H1 (cell line): ENCODE measurements at regions not wholly inside any gene's neighbourhood (a gene's known extent, or its start where the extent isn't known, plus 50 kb on each side); places are given as distances from the start of the nearest gene placed in this dataset.

Experiments
- CTCF ChIA-PET: fragments of 300-600 bp; sonication (Branson Sonifier 250); formaldehyde crosslinking; loops from one replicate; lab custom pipeline; 2021; ENCODE audit not compliant: partially characterized antibody; lab: Charles Lee
- POLR2A ChIA-PET: fragments of 300-600 bp; sonication (Branson Sonifier 250); formaldehyde crosslinking; loops from one replicate; lab custom pipeline; 2021; ENCODE audit warnings: inconsistent platforms; ENCODE audit not compliant: partially characterized antibody; lab: Charles Lee
- DNase-seq, 2 experiments: peaks; one replicate each; pipeline versions ENCODE4 v3.0.0 to v3.0.0-alpha.2; 2010 to 2022; ENCODE audit warnings: low spot score in 2 of 2, low read depth in 1 of 2, mixed read lengths in 1 of 2
- FAIRE-seq: peaks from 2 replicates; lab custom pipeline; 2011; peaks lifted over from hg19 to GRCh38; lab: Jason Lieb, UNC
- H2AFZ ChIP-seq: 2 replicates; pipeline ENCODE4 v1.8.1; 2012; ENCODE audit warnings: low read length, inconsistent platforms
- H2AK5ac ChIP-seq: 2 replicates; pipeline ENCODE4 v1.6.1; 2013; ENCODE audit warnings: low read depth, low read length
- H2BK120ac ChIP-seq: replicated peaks from 2 replicates; pipeline ENCODE3; 2013; ENCODE audit warnings: low read depth, low read length, inconsistent platforms
- H2BK12ac ChIP-seq: 2 replicates; pipeline ENCODE4 v1.6.1; 2013; ENCODE audit warnings: low read depth, low read length
- H2BK15ac ChIP-seq: 2 replicates; pipeline ENCODE4 v1.6.1; 2013; ENCODE audit warnings: low read length
- H2BK20ac ChIP-seq: 2 replicates; pipeline ENCODE4 v1.6.1; 2013; ENCODE audit warnings: low read length
- H2BK5ac ChIP-seq: 2 replicates; pipeline ENCODE4 v1.6.1; 2013; ENCODE audit warnings: low read depth, low read length
- H3K14ac ChIP-seq: 2 replicates; pipeline ENCODE4 v1.6.1; 2013; ENCODE audit warnings: inconsistent platforms; ENCODE audit not compliant: insufficient read length
- H3K18ac ChIP-seq: 2 replicates; pipeline ENCODE4 v1.6.1; 2013; ENCODE audit warnings: low read length; ENCODE audit errors: extremely low read depth
- H3K23ac ChIP-seq: 2 replicates; pipeline ENCODE4 v1.6.1; 2013; ENCODE audit warnings: inconsistent platforms; ENCODE audit not compliant: insufficient read length
- H3K23me2 ChIP-seq: 2 replicates; pipeline ENCODE4 v1.6.1; 2013; ENCODE audit warnings: low read depth, low read length
- H3K27ac ChIP-seq: 2 replicates; pipeline ENCODE4 v1.6.1; 2011; ENCODE audit warnings: low read depth, low read length, inconsistent platforms
- H3K27me3 ChIP-seq, 4 experiments: replicated peaks in 1 of 4; 1 replicate in 1 of 4; 2 replicates in 3 of 4; pipeline versions ENCODE4 v1.6.1 to v1.8.1; 2011 to 2013; ENCODE audit warnings: low read length in 3 of 4, mild to moderate bottlenecking in 3 of 4, inconsistent platforms in 2 of 4, mixed read lengths in 2 of 4, moderate library complexity in 1 of 4; ENCODE audit not compliant: control insufficient read depth in 3 of 4, insufficient read depth in 3 of 4; ENCODE audit errors: extremely low read depth in 1 of 4
- H3K36me3 ChIP-seq, 4 experiments: 2 replicates each; pipeline versions ENCODE4 v1.6.1 to v1.8.1; 2011 to 2013; ENCODE audit warnings: mild to moderate bottlenecking in 4 of 4, low read length in 3 of 4, moderate library complexity in 2 of 4, control low read depth in 1 of 4, inconsistent platforms in 1 of 4; ENCODE audit not compliant: insufficient read depth in 4 of 4, control insufficient read depth in 2 of 4
- H3K4ac ChIP-seq: replicated peaks from 2 replicates; pipeline ENCODE3; 2013; ENCODE audit warnings: low read length, low read depth, mixed read lengths, inconsistent platforms; ENCODE audit not compliant: insufficient read length
- H3K4me1 ChIP-seq, 4 experiments: replicated peaks in 1 of 4; 1 replicate in 1 of 4; 2 replicates in 3 of 4; pipeline versions ENCODE4 v1.6.1 to v1.8.1; 2011 to 2013; ENCODE audit warnings: low read length in 3 of 4, inconsistent platforms in 2 of 4, mixed read lengths in 1 of 4; ENCODE audit not compliant: insufficient read depth in 4 of 4, control insufficient read depth in 3 of 4
- H3K4me2 ChIP-seq, 2 experiments: 2 replicates each; pipeline versions ENCODE4 v1.6.1 to v1.8.1; 2011 to 2013; ENCODE audit warnings: low read depth in 2 of 2, low read length in 2 of 2, control low read depth in 1 of 2, inconsistent platforms in 1 of 2, mild to moderate bottlenecking in 1 of 2; ENCODE audit not compliant: insufficient read depth in 1 of 2
- H3K4me3 ChIP-seq, 4 experiments: fragments of 200-600, 300-600 bp in 1 of 4; sonication (generic), shearing (Covaris generic), sonication (Bioruptor Twin) in 1 of 4; 2 replicates each; pipeline versions ENCODE4 v1.5.1 to v1.8.1; 2011 to 2016; ENCODE audit warnings: low read length in 4 of 4, low read depth in 3 of 4, control low read depth in 2 of 4, inconsistent platforms in 2 of 4, mild to moderate bottlenecking in 2 of 4, mixed read lengths in 1 of 4, moderate library complexity in 1 of 4; ENCODE audit not compliant: insufficient read depth in 2 of 4; ENCODE audit errors: extremely low read depth in 1 of 4
- H3K56ac ChIP-seq: replicated peaks from 2 replicates; pipeline ENCODE3; 2013; ENCODE audit warnings: low read depth, mild to moderate bottlenecking, mixed read lengths, low read length, inconsistent platforms; ENCODE audit not compliant: insufficient read length
- H3K79me1 ChIP-seq: 2 replicates; pipeline ENCODE4 v1.6.1; 2013; ENCODE audit warnings: low read depth, low read length, control low read depth
- H3K79me2 ChIP-seq, 2 experiments: 2 replicates each; pipeline versions ENCODE4 v1.6.1 to v1.8.1; 2012 to 2013; ENCODE audit warnings: low read length in 2 of 2, mild to moderate bottlenecking in 2 of 2, inconsistent platforms in 1 of 2; ENCODE audit not compliant: insufficient read depth in 2 of 2, control insufficient read depth in 1 of 2
- H3K9ac ChIP-seq, 4 experiments: replicated peaks in 1 of 4; 1 replicate in 1 of 4; 2 replicates in 3 of 4; pipeline versions ENCODE4 v1.6.1 to v1.8.1; 2011 to 2013; ENCODE audit warnings: low read depth in 3 of 4, low read length in 3 of 4, control low read depth in 2 of 4, mild to moderate bottlenecking in 2 of 4, moderate library complexity in 2 of 4, inconsistent platforms in 1 of 4; ENCODE audit errors: extremely low read depth in 1 of 4
- H3K9me3 ChIP-seq, 2 experiments: 2 replicates each; pipeline versions ENCODE4 v1.6.1 to v1.8.1; 2012 to 2013; ENCODE audit warnings: mild to moderate bottlenecking in 2 of 2, moderate library complexity in 2 of 2, control low read depth in 1 of 2, inconsistent platforms in 1 of 2, low read depth in 1 of 2, low read length in 1 of 2, mixed read lengths in 1 of 2; ENCODE audit not compliant: insufficient read depth in 2 of 2
- H4K20me1 ChIP-seq, 2 experiments: replicated peaks in 1 of 2; 2 replicates each; pipeline versions ENCODE3 to v1.8.1; 2011 to 2013; ENCODE audit warnings: inconsistent platforms in 2 of 2, low read length in 2 of 2, mild to moderate bottlenecking in 1 of 2; ENCODE audit not compliant: insufficient read depth in 2 of 2, control insufficient read depth in 1 of 2
- H4K5ac ChIP-seq: 2 replicates; pipeline ENCODE4 v1.6.1; 2013; ENCODE audit warnings: low read length, low read depth, mixed read lengths, inconsistent platforms; ENCODE audit not compliant: insufficient read length
- H4K8ac ChIP-seq: 2 replicates; pipeline ENCODE4 v1.8.0; 2013; ENCODE audit warnings: mild to moderate bottlenecking, moderate library complexity, low read length, inconsistent platforms; ENCODE audit not compliant: insufficient read depth; ENCODE audit errors: extremely low read depth
- H4K91ac ChIP-seq: replicated peaks from 2 replicates; pipeline ENCODE3; 2013; ENCODE audit warnings: low read length, mixed read lengths, inconsistent platforms; ENCODE audit not compliant: insufficient read length
- KDM1A ChIP-seq: fragments of 200-600, 300-600 bp; sonication (generic); IDR thresholded peaks from 2 replicates; pipeline ENCODE4 v1.7.1; 2016; ENCODE audit warnings: mild to moderate bottlenecking, low read length, borderline replicate concordance
- NANOG ChIP-seq: IDR thresholded peaks from 2 replicates; pipeline ENCODE4 v1.6.1; 2011; ENCODE audit warnings: low read length, low read depth, mild to moderate bottlenecking, inconsistent platforms; ENCODE audit not compliant: insufficient read depth, poor library complexity, severe bottlenecking
- RFX5 ChIP-seq: IDR thresholded peaks from 2 replicates; pipeline ENCODE4 v1.6.1; 2011; ENCODE audit warnings: low read depth, low read length, improper control_type of control experiment, borderline replicate concordance
- SRF ChIP-seq: IDR thresholded peaks from 2 replicates; pipeline ENCODE4 v1.6.1; 2011; ENCODE audit warnings: mild to moderate bottlenecking, low read depth, low read length, moderate library complexity
- WGBS, 2 experiments: shearing (Covaris generic) in 1 of 2; methylation state at CpG; one replicate each; pipeline versions ENCODE4 v1.1.6 to v1.1.7; 2013 to 2015; ENCODE audit warnings: low lambda C conversion rate in 2 of 2, mixed read lengths in 2 of 2, inconsistent platforms in 1 of 2, low coverage in 1 of 2, missing lambda C conversion rate in 1 of 2; ENCODE audit not compliant: insufficient replicate concordance in 2 of 2, insufficient coverage in 1 of 2, insufficient read length in 1 of 2; ENCODE audit errors: extremely low coverage in 1 of 2, missing lambda C conversion rate in 1 of 2; 5-methylcytosine and 5-hydroxymethylcytosine counted together

GRCh38 chr17:53101706-53102105 is 721.0 kb upstream of the KIF2B start:
- DNase-seq (no peak), FAIRE-seq (no peak)
- Histone ChIP-seq H3K27me3 (no peaks in the 10 kb centered on the region), H2BK15ac (no peak overlapping the region), H2BK12ac (no peak overlapping the region), H2BK5ac (no peak overlapping the region), H4K5ac (no peak overlapping the region), H3K79me2 (no peaks in the 10 kb centered on the region), H3K4me3 (no peak overlapping the region), H3K14ac (no peak overlapping the region), H3K79me1 (no peaks in the 10 kb centered on the region), H3K36me3 (no peaks in the 10 kb centered on the region), H3K27ac (no peak overlapping the region), H4K20me1 (no peaks in the 10 kb centered on the region), H4K8ac (no peak overlapping the region), H3K4ac (no peak overlapping the region), H3K4me1 (no peaks in the 10 kb centered on the region), H4K91ac (no peak overlapping the region), H3K23ac (no peak overlapping the region), H3K4me2 (no peak overlapping the region), H2AK5ac (no peak overlapping the region), H2BK20ac (no peak overlapping the region), H3K56ac (no peak overlapping the region), H3K23me2 (no peaks in the 10 kb centered on the region), H3K9me3 (no peaks in the 10 kb centered on the region), H2AFZ (no peak overlapping the region), H2BK120ac (no peak overlapping the region), H3K18ac (no peak overlapping the region), H3K9ac (no peak overlapping the region)
- 92% methylated on average over 2 of the region's 2 CpGs; no CpG with 5 or more reads in 1 of the 2 experiments for WGBS, 2 experiments
- CTCF ChIA-PET = no interaction called here
- POLR2A ChIA-PET = no interaction called here
- no peak for TF ChIP-seq RFX5
- TF ChIP-seq NANOG = no peak
- no peak for TF ChIP-seq SRF
- TF ChIP-seq KDM1A = no peak
